Esophagus squamous epithelium (tissue), 5 donors: ENCODE measurements at regions not wholly inside any gene's neighbourhood (a gene's known extent, or its start where the extent isn't known, plus 50 kb on each side); places are given as distances from the start of the nearest gene placed in this dataset.
A peak's percentile ranks its signal among the peaks of the same experiment; 100 is the strongest.

Experiments
- DNase-seq: peaks from one replicate; lab custom pipeline; 2025; lab: John Stamatoyannopoulos, UW
- H3K27ac ChIP-seq, 4 donors: fragments of 200-600 bp; sonication (generic); one replicate each; pipeline ENCODE4 v1.5.1; 2016 to 2019; ENCODE audit warnings: mild to moderate bottlenecking in 1 of 4
- H3K27me3 ChIP-seq, 4 donors: fragments of 200-600 bp; sonication (generic); 1 replicate in 3 of 4; 2 replicates in 1 of 4; pipeline versions ENCODE4 v1.5.1 to v1.6.0; 2017 to 2021; ENCODE audit warnings: antibody characterized with exemption in 1 of 4
- H3K36me3 ChIP-seq, 3 donors: fragments of 200-600 bp; sonication (generic); one replicate each; pipeline ENCODE4 v1.5.1; 2016 to 2019
- H3K4me1 ChIP-seq, 3 donors: fragments of 200-600 bp; sonication (generic); one replicate each; pipeline ENCODE4 v1.5.1; 2017 to 2019
- H3K4me3 ChIP-seq, 4 donors: fragments of 200-600 bp; sonication (generic); 1 replicate in 3 of 4; 2 replicates in 1 of 4; pipeline ENCODE4 v1.5.1; 2016 to 2019; ENCODE audit warnings: mild to moderate bottlenecking in 2 of 4, moderate library complexity in 1 of 4
- H3K9me3 ChIP-seq, 3 donors: fragments of 200-600 bp; sonication (generic); one replicate each; pipeline ENCODE4 v1.5.1; 2016 to 2019
- CTCF ChIP-seq, 6 experiments: fragments of 450-650 bp in 4 of 6; fragments of 200-600 bp in 2 of 6; sonication (generic) in 2 of 6; IDR thresholded peaks; one replicate each; pipeline ENCODE4 v1.5.1; 2016 to 2019; ENCODE audit warnings: antibody characterized with exemption in 6 of 6, mild to moderate bottlenecking in 4 of 6, moderate library complexity in 4 of 6
- POLR2A ChIP-seq, 4 donors: fragments of 450-650 bp; IDR thresholded peaks; one replicate each; pipeline ENCODE4 v1.6.1; 2017; ENCODE audit warnings: antibody characterized with exemption in 4 of 4, mild to moderate bottlenecking in 4 of 4, moderate library complexity in 3 of 4
- WGBS, 2 donors: methylation state at CpG; one replicate each; pipeline ENCODE4 v1.1.5; 2018; 5-methylcytosine and 5-hydroxymethylcytosine counted together
- intact Hi-C: fragments of 100-400 bp; cut with DNase I; formaldehyde crosslinking; loops from one replicate; pipeline ENCODE4 v1.15.0; 2022
- donor health status: DM: yes; HTN: yes; CAD: no.

- TF ChIP-seq CTCF (IDR thresholded peaks at IDR 0.05) (no peak), POLR2A (IDR thresholded peaks at IDR 0.05) (no peak)
- H3K9me3 ChIP-seq, result no peaks in the 10 kb centered on the region
- no peaks in the 10 kb centered on the region for H3K27me3 ChIP-seq
- DNase-seq, result no peak
- intact Hi-C loops, result no loop called here
- no peaks in the 10 kb centered on the region for H3K36me3 ChIP-seq
- H3K4me1 ChIP-seq, result no peaks in the 10 kb centered on the region
- WGBS, 2 donors, result 51 to 55% methylated on average over 4 of the region's 4 CpGs
- H3K27ac ChIP-seq, result peak overlapping the region in 1 of 4 donors; percentile 61
- no peak overlapping the region for H3K4me3 ChIP-seq
These were observed 657.5 kb upstream of the NECTIN3 start for GRCh38 chr3:110413807-110414748.

- DNase-seq, result no peak
- no peak overlapping the region for H3K27ac ChIP-seq
- intact Hi-C loops, result no loop called here
- H3K9me3 ChIP-seq, result no peaks in the 10 kb centered on the region
- 37 to 58% methylated on average over 3 of the region's 3 CpGs for WGBS, 2 donors
- no peaks in the 10 kb centered on the region for H3K4me1 ChIP-seq
- TF ChIP-seq CTCF (IDR thresholded peaks at IDR 0.05), result no peak
- H3K4me3 ChIP-seq, result no peak overlapping the region
- no peaks in the 10 kb centered on the region for H3K27me3 ChIP-seq
- no peaks in the 10 kb centered on the region for H3K36me3 ChIP-seq
These were observed 656.8 kb upstream of the NECTIN3 start for GRCh38 chr3:110414855-110415254.

GRCh38 chr3:110419096-110419495, 652.5 kb upstream of the NECTIN3 start:
- H3K4me3 ChIP-seq, result no peak overlapping the region
- TF ChIP-seq CTCF (IDR thresholded peaks at IDR 0.05) (no peak), POLR2A (IDR thresholded peaks at IDR 0.05) (no peak)
- H3K36me3 ChIP-seq, result no peaks in the 10 kb centered on the region
- 27 to 31% methylated on average over 2 of the region's 2 CpGs for WGBS, 2 donors
- H3K9me3 ChIP-seq, result no peaks in the 10 kb centered on the region
- H3K4me1 ChIP-seq, result no peaks in the 10 kb centered on the region
- no peaks in the 10 kb centered on the region for H3K27me3 ChIP-seq
- H3K27ac ChIP-seq, result no peak overlapping the region
- intact Hi-C loops, result no loop called here
- no peak for DNase-seq

- intact Hi-C loops, result no loop called here
- no peak for TF ChIP-seq CTCF (IDR thresholded peaks at IDR 0.05)
- TF ChIP-seq POLR2A (IDR thresholded peaks at IDR 0.05), result no peak
- 34 to 62% methylated on average over 2 of the region's 2 CpGs for WGBS, 2 donors
These were observed 652.0 kb upstream of the NECTIN3 start for GRCh38 chr3:110419601-110420000.

GRCh38 chr3:110420158-110420641, 651.4 kb upstream of the NECTIN3 start:
- Histone ChIP-seq H3K27me3 (no peaks in the 10 kb centered on the region), H3K4me3 (no peak overlapping the region), H3K36me3 (no peaks in the 10 kb centered on the region), H3K9me3 (no peaks in the 10 kb centered on the region), H3K27ac (no peak overlapping the region), H3K4me1 (no peaks in the 10 kb centered on the region)
- no peak for DNase-seq
- intact Hi-C loops, result no loop called here
- TF ChIP-seq POLR2A (IDR thresholded peaks at IDR 0.05) (no peak), CTCF (IDR thresholded peaks at IDR 0.05) (no peak)
- WGBS, 2 donors, result 59% methylated on average over 3 of the region's 3 CpGs

More at GRCh38 chr3:110419601-110420000, 652.0 kb upstream of the NECTIN3 start:
- DNase-seq, result no peak
- Histone ChIP-seq H3K9me3 (no peaks in the 10 kb centered on the region), H3K27ac (no peak overlapping the region), H3K4me3 (no peak overlapping the region), H3K27me3 (no peaks in the 10 kb centered on the region), H3K4me1 (no peaks in the 10 kb centered on the region), H3K36me3 (no peaks in the 10 kb centered on the region)
